ENCODE measurements at regions not wholly inside any gene's neighbourhood (a gene's known extent, or its start where the extent isn't known, plus 50 kb on each side); places are given as distances from the start of the nearest gene placed in this dataset.

GRCh38 chr3:153397794-153398193 lies 235.8 kb downstream of the RAP2B start:
- RAD21 ChIA-PET (ENCODE audit: unreplicated experiment): no interaction called here
- peaks cover 8% of the 10 kb centered on the region; the same call in 1 of the 2 replicates for H3K4me1 ChIP-seq (ENCODE audit: control insufficient read depth, insufficient read depth, low read length)
- no TSS peak for BruUV-seq (replicated peaks)
- no peaks in the 10 kb centered on the region for H3K27me3 ChIP-seq (replicated peaks in 1 of 2; ENCODE audit: control insufficient read depth in 2 of 2, insufficient read depth in 2 of 2, low read length in 1 of 2)
- no peak for ATAC-seq
- CTCF ChIA-PET: no interaction called here
- H3K36me3 ChIP-seq (ENCODE audit: control insufficient read depth in 2 of 2, insufficient read depth in 2 of 2, low read length in 1 of 2): no peaks in the 10 kb centered on the region
- no peak for DNase-seq (ENCODE audit: low read depth, low spot score)
- WGBS (ENCODE audit: insufficient coverage, insufficient replicate concordance, low lambda C conversion rate, missing lambda C conversion rate): 42% methylated on average over 2 of the region's 2 CpGs
- in situ Hi-C loops (cut with MboI) (no loop called here), intact Hi-C loops (cut with micrococcal nuclease; ENCODE audit: unreplicated experiment) (no loop called here)
- no peak for FAIRE-seq
- no peak overlapping the region for H3K9ac ChIP-seq (ENCODE audit: control insufficient read depth, insufficient read depth, low read length)
- H3K9me3 ChIP-seq (replicated peaks; ENCODE audit: control insufficient read depth, insufficient read depth, low read length): no peaks in the 10 kb centered on the region
- no peaks in the 10 kb centered on the region for H3K79me2 ChIP-seq (ENCODE audit: control insufficient read depth, insufficient read depth, low read length)
- H4K20me1 ChIP-seq (ENCODE audit: control insufficient read depth, insufficient read depth): no peaks in the 10 kb centered on the region
- H3K27ac ChIP-seq (ENCODE audit: control insufficient read depth, insufficient read depth): no peak overlapping the region
- H3K4me2 ChIP-seq (ENCODE audit: control insufficient read depth, insufficient read depth): no peak overlapping the region
- SMC1A ChIA-PET (ENCODE audit: uncharacterized antibody, unreplicated experiment): no interaction called here
- no peak overlapping the region for H3K4me3 ChIP-seq
- no peak for TF ChIP-seq NKRF (conservative IDR thresholded peaks at IDR 0.05)
- TF ChIP-seq RAD51 (IDR thresholded peaks at IDR 0.05): no peak
- TF ChIP-seq KLF5 (IDR thresholded peaks at IDR 0.05; ENCODE audit: partially characterized antibody): no peak
- TF ChIP-seq BACH1 (IDR thresholded peaks at IDR 0.05; ENCODE audit: borderline replicate concordance): no peak
- no peak for TF ChIP-seq KAT2A (conservative IDR thresholded peaks at IDR 0.05; ENCODE audit: control insufficient read depth, low read depth, low read length)
- TF ChIP-seq POLR2AphosphoS2 (IDR thresholded peaks at IDR 0.05; ENCODE audit: low read depth, low read length): no peak
- no peak for TF ChIP-seq STAT3 (IDR thresholded peaks at IDR 0.05; ENCODE audit: low read depth, low read length)
- no peak for TF ChIP-seq CREM (IDR thresholded peaks at IDR 0.05; ENCODE audit: low read depth)
- no peak for TF ChIP-seq ZNF622 (IDR thresholded peaks at IDR 0.05)
- no peak for TF ChIP-seq IRF4 (IDR thresholded peaks at IDR 0.05; ENCODE audit: low read depth, low read length)
- no peak for TF ChIP-seq ZBTB40 (IDR thresholded peaks at IDR 0.05; ENCODE audit: borderline replicate concordance)
- no peak for TF ChIP-seq JUNB (IDR thresholded peaks at IDR 0.05)
- no peak for TF ChIP-seq ATF7 (IDR thresholded peaks at IDR 0.05; ENCODE audit: low read depth)
- no peak for TF ChIP-seq ESRRA (IDR thresholded peaks at IDR 0.05; ENCODE audit: low read length)
- no peak for TF ChIP-seq PAX8 (IDR thresholded peaks at IDR 0.05)
- no peak for TF ChIP-seq SUZ12 (IDR thresholded peaks at IDR 0.05; ENCODE audit: unreplicated experiment)
- no peak for TF ChIP-seq MYB (IDR thresholded peaks at IDR 0.05; ENCODE audit: borderline replicate concordance, low read depth, low read length)
- TF ChIP-seq DPF2 (IDR thresholded peaks at IDR 0.05): no peak
- TF ChIP-seq MYC (IDR thresholded peaks at IDR 0.05; ENCODE audit: insufficient read depth, insufficient read length, insufficient replicate concordance, low read length, severe bottlenecking): no peak
- TF ChIP-seq SUPT20H (IDR thresholded peaks at IDR 0.05; ENCODE audit: borderline replicate concordance, control insufficient read depth, low read depth, low read length): no peak
- POLR2A ChIA-PET: no interaction called here
- no peak overlapping the region for H2AFZ ChIP-seq (ENCODE audit: control insufficient read depth, low read depth, low read length)

Measured in GM12878 (cell line).